ENCODE measurements at regions not wholly inside any gene's neighbourhood (a gene's known extent, or its start where the extent isn't known, plus 50 kb on each side); places are given as distances from the start of the nearest gene placed in this dataset.

- TF ChIP-seq, protein P1, sequence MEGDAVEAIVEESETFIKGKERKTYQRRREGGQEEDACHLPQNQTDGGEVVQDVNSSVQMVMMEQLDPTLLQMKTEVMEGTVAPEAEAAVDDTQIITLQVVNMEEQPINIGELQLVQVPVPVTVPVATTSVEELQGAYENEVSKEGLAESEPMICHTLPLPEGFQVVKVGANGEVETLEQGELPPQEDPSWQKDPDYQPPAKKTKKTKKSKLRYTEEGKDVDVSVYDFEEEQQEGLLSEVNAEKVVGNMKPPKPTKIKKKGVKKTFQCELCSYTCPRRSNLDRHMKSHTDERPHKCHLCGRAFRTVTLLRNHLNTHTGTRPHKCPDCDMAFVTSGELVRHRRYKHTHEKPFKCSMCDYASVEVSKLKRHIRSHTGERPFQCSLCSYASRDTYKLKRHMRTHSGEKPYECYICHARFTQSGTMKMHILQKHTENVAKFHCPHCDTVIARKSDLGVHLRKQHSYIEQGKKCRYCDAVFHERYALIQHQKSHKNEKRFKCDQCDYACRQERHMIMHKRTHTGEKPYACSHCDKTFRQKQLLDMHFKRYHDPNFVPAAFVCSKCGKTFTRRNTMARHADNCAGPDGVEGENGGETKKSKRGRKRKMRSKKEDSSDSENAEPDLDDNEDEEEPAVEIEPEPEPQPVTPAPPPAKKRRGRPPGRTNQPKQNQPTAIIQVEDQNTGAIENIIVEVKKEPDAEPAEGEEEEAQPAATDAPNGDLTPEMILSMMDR (conservative IDR thresholded peaks at IDR 0.05; ENCODE audit: low read depth in 2 of 2): no peak
- no peak for TF ChIP-seq POLR2AphosphoS5 (IDR thresholded peaks at IDR 0.05; ENCODE audit: low read depth)
Observed at GRCh38 chr4:106801386-106801785, 234.7 kb downstream of the DKK2 start (continued).

- H3K79me2 ChIP-seq (replicated peaks; ENCODE audit: insufficient read depth): no peaks in the 10 kb centered on the region
- H3K9me3 Mint-ChIP-seq: no peaks in the 10 kb centered on the region
- H3K9me2 ChIP-seq (ENCODE audit: insufficient read depth): no peaks in the 10 kb centered on the region
- H3K4me1 Mint-ChIP-seq: no peaks in the 10 kb centered on the region
- H3F3A ChIP-seq (replicated peaks; ENCODE audit: low read depth): no peaks in the 10 kb centered on the region
- no peaks in the 10 kb centered on the region for H3K36me3 ChIP-seq (ENCODE audit: insufficient read depth)
- H2AFZ ChIP-seq: no peak overlapping the region
- ATAC-seq (no peak), DNase-seq (ENCODE audit: low spot score) (no peak)
- no peaks in the 10 kb centered on the region for H4K20me1 ChIP-seq (replicated peaks; ENCODE audit: insufficient read depth)
- H3K4me3 Mint-ChIP-seq: no peak overlapping the region
- H3K27me3 ChIP-seq (ENCODE audit: insufficient read depth): no peaks in the 10 kb centered on the region
- no peaks in the 10 kb centered on the region for H3K36me3 Mint-ChIP-seq (ENCODE audit: low read depth)
- no peaks in the 10 kb centered on the region for H3K4me1 ChIP-seq (ENCODE audit: insufficient read depth)
- H3K27ac Mint-ChIP-seq: no peak overlapping the region
- no peak overlapping the region for H3K27ac ChIP-seq (ENCODE audit: low read depth)
- TF ChIP-seq, protein P2, sequence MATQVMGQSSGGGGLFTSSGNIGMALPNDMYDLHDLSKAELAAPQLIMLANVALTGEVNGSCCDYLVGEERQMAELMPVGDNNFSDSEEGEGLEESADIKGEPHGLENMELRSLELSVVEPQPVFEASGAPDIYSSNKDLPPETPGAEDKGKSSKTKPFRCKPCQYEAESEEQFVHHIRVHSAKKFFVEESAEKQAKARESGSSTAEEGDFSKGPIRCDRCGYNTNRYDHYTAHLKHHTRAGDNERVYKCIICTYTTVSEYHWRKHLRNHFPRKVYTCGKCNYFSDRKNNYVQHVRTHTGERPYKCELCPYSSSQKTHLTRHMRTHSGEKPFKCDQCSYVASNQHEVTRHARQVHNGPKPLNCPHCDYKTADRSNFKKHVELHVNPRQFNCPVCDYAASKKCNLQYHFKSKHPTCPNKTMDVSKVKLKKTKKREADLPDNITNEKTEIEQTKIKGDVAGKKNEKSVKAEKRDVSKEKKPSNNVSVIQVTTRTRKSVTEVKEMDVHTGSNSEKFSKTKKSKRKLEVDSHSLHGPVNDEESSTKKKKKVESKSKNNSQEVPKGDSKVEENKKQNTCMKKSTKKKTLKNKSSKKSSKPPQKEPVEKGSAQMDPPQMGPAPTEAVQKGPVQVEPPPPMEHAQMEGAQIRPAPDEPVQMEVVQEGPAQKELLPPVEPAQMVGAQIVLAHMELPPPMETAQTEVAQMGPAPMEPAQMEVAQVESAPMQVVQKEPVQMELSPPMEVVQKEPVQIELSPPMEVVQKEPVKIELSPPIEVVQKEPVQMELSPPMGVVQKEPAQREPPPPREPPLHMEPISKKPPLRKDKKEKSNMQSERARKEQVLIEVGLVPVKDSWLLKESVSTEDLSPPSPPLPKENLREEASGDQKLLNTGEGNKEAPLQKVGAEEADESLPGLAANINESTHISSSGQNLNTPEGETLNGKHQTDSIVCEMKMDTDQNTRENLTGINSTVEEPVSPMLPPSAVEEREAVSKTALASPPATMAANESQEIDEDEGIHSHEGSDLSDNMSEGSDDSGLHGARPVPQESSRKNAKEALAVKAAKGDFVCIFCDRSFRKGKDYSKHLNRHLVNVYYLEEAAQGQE (IDR thresholded peaks at IDR 0.05; ENCODE audit: unreplicated experiment): no peak
- TF ChIP-seq ZNF331 (CRISPR knock-in tag; IDR thresholded peaks at IDR 0.05; ENCODE audit: low read depth): no peak
- no peak for TF ChIP-seq EZH2phosphoT487 (IDR thresholded peaks at IDR 0.05; ENCODE audit: unreplicated experiment)
- no peak for TF ChIP-seq CREB1 (CRISPR knock-in tag; IDR thresholded peaks at IDR 0.05; ENCODE audit: low read depth)
- TF ChIP-seq POLR2AphosphoS5 (IDR thresholded peaks at IDR 0.05; ENCODE audit: low read depth): no peak
- no peak for TF ChIP-seq EZH2 (IDR thresholded peaks at IDR 0.05; ENCODE audit: low read depth, unreplicated experiment)
- TF ChIP-seq, protein P3, sequence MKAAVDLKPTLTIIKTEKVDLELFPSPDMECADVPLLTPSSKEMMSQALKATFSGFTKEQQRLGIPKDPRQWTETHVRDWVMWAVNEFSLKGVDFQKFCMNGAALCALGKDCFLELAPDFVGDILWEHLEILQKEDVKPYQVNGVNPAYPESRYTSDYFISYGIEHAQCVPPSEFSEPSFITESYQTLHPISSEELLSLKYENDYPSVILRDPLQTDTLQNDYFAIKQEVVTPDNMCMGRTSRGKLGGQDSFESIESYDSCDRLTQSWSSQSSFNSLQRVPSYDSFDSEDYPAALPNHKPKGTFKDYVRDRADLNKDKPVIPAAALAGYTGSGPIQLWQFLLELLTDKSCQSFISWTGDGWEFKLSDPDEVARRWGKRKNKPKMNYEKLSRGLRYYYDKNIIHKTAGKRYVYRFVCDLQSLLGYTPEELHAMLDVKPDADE (IDR thresholded peaks at IDR 0.05): no peak
- TF ChIP-seq JUNB (IDR thresholded peaks at IDR 0.05; ENCODE audit: unreplicated experiment): no peak
- TF ChIP-seq, protein P1 (conservative IDR thresholded peaks at IDR 0.05; ENCODE audit: low read depth in 2 of 2): no peak
- H3K4me2 ChIP-seq: no peak overlapping the region
- H3K4me3 ChIP-seq: no peak overlapping the region
- no peaks in the 10 kb centered on the region for H3K27me3 Mint-ChIP-seq (ENCODE audit: insufficient read depth, low read depth, poor library complexity)
Observed at GRCh38 chr4:106796876-106797275, 239.2 kb downstream of the DKK2 start.

All from GM23338 (cell line).